ENCODE measurements at regions not wholly inside any gene's neighbourhood (a gene's known extent, or its start where the extent isn't known, plus 50 kb on each side); places are given as distances from the start of the nearest gene placed in this dataset.

DNA sequence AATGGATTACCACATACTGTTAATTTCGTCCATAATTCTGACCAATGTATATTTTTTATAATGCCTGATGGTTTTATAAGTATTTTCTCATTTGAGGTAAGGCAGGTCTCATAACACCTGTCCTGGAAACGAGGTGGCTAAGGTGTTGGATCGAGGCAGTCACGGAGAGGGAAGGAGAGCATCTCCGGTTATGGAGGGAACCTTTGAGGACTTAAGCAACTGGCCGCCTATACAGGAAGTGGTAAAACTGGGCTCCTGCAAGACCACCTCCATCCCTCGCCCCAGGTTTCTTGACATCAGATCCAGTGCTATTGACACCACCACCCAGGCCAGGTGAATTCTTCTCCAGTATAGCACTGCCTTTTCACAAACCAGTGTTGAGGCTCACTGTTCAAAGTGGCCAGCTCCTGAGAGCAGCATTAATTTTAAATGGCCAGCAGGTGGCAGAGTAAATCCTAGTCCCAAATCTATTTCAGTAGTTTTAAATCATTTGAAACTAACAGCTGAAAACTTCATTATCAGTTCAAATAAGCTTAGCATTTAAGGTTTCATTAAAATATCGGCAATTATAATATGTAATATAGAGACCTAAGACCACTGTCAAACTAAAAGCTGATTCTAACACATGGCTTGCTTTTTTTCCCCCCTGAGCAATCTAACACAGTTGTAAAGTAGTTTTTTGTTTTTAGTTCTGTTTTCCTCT lies 100.8 kb downstream of the PPM1A start:
- TF ChIP-seq, protein P1, sequence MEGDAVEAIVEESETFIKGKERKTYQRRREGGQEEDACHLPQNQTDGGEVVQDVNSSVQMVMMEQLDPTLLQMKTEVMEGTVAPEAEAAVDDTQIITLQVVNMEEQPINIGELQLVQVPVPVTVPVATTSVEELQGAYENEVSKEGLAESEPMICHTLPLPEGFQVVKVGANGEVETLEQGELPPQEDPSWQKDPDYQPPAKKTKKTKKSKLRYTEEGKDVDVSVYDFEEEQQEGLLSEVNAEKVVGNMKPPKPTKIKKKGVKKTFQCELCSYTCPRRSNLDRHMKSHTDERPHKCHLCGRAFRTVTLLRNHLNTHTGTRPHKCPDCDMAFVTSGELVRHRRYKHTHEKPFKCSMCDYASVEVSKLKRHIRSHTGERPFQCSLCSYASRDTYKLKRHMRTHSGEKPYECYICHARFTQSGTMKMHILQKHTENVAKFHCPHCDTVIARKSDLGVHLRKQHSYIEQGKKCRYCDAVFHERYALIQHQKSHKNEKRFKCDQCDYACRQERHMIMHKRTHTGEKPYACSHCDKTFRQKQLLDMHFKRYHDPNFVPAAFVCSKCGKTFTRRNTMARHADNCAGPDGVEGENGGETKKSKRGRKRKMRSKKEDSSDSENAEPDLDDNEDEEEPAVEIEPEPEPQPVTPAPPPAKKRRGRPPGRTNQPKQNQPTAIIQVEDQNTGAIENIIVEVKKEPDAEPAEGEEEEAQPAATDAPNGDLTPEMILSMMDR (IDR thresholded peaks at IDR 0.05), result peak in 5 of 6 experiments; percentile 39 to 67 (median 50)
- no peak for TF ChIP-seq POLR2A (IDR thresholded peaks at IDR 0.05)
